Sciatic nerve (tissue), 2 donors: ENCODE measurements at regions not wholly inside any gene's neighbourhood (a gene's known extent, or its start where the extent isn't known, plus 50 kb on each side); places are given as distances from the start of the nearest gene placed in this dataset.

Source experiments
- ATAC-seq: fragments of 200-7000 bp; cut with Tn5 transposase; one replicate; pipeline ENCODE4 v1.9.1; 2020; ENCODE audit warnings: mild to moderate bottlenecking, moderate library complexity
- DNase-seq: peaks from one replicate; pipeline ENCODE4 v3.0.0-alpha.2; 2020; ENCODE audit warnings: low spot score
- intact Hi-C: fragments of 100-400 bp; cut with DNase I; formaldehyde crosslinking; loops from one replicate; pipeline ENCODE4 v1.14.2; 2022
- donor health status: DM: no; HTN: no; CAD: no.
- donor health status: DM: no; HTN: no; CAD: no.

- intact Hi-C loops, result no loop called here
- ATAC-seq, result no peak
- DNase-seq, result no peak
Measured at GRCh38 chr7:15998617-15999016, 312.1 kb upstream of the MEOX2 start.

- no peak for ATAC-seq
- intact Hi-C loops, result no loop called here
- no peak for DNase-seq
Measured at GRCh38 chr7:15995027-15995426, 308.5 kb upstream of the MEOX2 start.

- no peak for ATAC-seq
- no peak for DNase-seq
- intact Hi-C loops, result no loop called here
Measured at GRCh38 chr7:15989194-15989593, 302.7 kb upstream of the MEOX2 start.

GRCh38 chr7:15985587-15986384 lies 299.3 kb upstream of the MEOX2 start:
- intact Hi-C loops, result no loop called here
- ATAC-seq, result peak; percentile 38
- no peak for DNase-seq

GRCh38 chr7:15977663-15978062 lies 291.2 kb upstream of the MEOX2 start:
- DNase-seq (no peak), ATAC-seq (no peak)
- intact Hi-C loops, result no loop called here

- ATAC-seq (peak; percentile 80), DNase-seq (peak; percentile 66)
- intact Hi-C loops, result no loop called here
Measured at GRCh38 chr7:15972862-15973275, 286.4 kb upstream of the MEOX2 start.

GRCh38 chr7:15967551-15967950 lies 281.1 kb upstream of the MEOX2 start:
- ATAC-seq (no peak), DNase-seq (no peak)
- intact Hi-C loops, result no loop called here

GRCh38 chr7:15967121-15967520 lies 280.6 kb upstream of the MEOX2 start:
- no peak for ATAC-seq
- DNase-seq, result no peak
- intact Hi-C loops, result no loop called here

- DNase-seq (no peak), ATAC-seq (no peak)
- intact Hi-C loops, result no loop called here
Measured at GRCh38 chr7:15963206-15963605, 276.7 kb upstream of the MEOX2 start.

- peak; percentile 93 for ATAC-seq
- DNase-seq, result no peak
- intact Hi-C loops, result no loop called here
Measured at GRCh38 chr7:15954671-15955354, 268.3 kb upstream of the MEOX2 start.

GRCh38 chr7:15950299-15950698 lies 263.8 kb upstream of the MEOX2 start:
- no peak for ATAC-seq
- intact Hi-C loops, result no loop called here
- DNase-seq, result no peak

GRCh38 chr7:15947754-15948153 lies 261.3 kb upstream of the MEOX2 start:
- intact Hi-C loops, result no loop called here
- DNase-seq, result no peak
- no peak for ATAC-seq

GRCh38 chr7:15938115-15938514 lies 251.6 kb upstream of the MEOX2 start:
- no peak for ATAC-seq
- intact Hi-C loops, result no loop called here

GRCh38 chr7:15937571-15937970 lies 251.1 kb upstream of the MEOX2 start:
- ATAC-seq (no peak), DNase-seq (no peak)
- intact Hi-C loops, result no loop called here

More at GRCh38 chr7:15938115-15938514, 251.6 kb upstream of the MEOX2 start:
- DNase-seq, result no peak

- ATAC-seq (no peak), DNase-seq (no peak)
- intact Hi-C loops, result no loop called here
Measured at GRCh38 chr7:15936991-15937390, 250.5 kb upstream of the MEOX2 start.

- intact Hi-C loops, result no loop called here
- no peak for DNase-seq
- no peak for ATAC-seq
Measured at GRCh38 chr7:15932318-15932717, 245.8 kb upstream of the MEOX2 start.

GRCh38 chr7:15929411-15929810 lies 242.9 kb upstream of the MEOX2 start:
- intact Hi-C loops, result no loop called here
- no peak for DNase-seq
- ATAC-seq, result no peak

GRCh38 chr7:15925608-15926007 lies 239.1 kb upstream of the MEOX2 start:
- intact Hi-C loops, result no loop called here

GRCh38 chr7:15924910-15925309 lies 238.4 kb upstream of the MEOX2 start:
- ATAC-seq, result no peak
- intact Hi-C loops, result no loop called here
- no peak for DNase-seq

More at GRCh38 chr7:15925608-15926007, 239.1 kb upstream of the MEOX2 start:
- DNase-seq, result no peak
- no peak for ATAC-seq

- DNase-seq (no peak), ATAC-seq (no peak)
- intact Hi-C loops, result no loop called here
Measured at GRCh38 chr7:15922002-15922401, 235.5 kb upstream of the MEOX2 start.

- ATAC-seq (no peak), DNase-seq (no peak)
- intact Hi-C loops, result no loop called here
Measured at GRCh38 chr7:15921576-15921975, 235.1 kb upstream of the MEOX2 start.
